Fibroblast of the aortic adventitia (primary cell): ENCODE measurements at regions not wholly inside any gene's neighbourhood (a gene's known extent, or its start where the extent isn't known, plus 50 kb on each side); places are given as distances from the start of the nearest gene placed in this dataset.

Experiments
- DNase-seq: peaks from one replicate; pipeline ENCODE4 v3.0.0-alpha.2; 2010; ENCODE audit warnings: low read depth
- H3K4me3 ChIP-seq: 2 replicates; pipeline ENCODE4 v1.5.1; 2011; ENCODE audit warnings: low read depth, mild to moderate bottlenecking, control low read depth, low read length, moderate library complexity
- TF ChIP-seq, protein P1 (sequence below): IDR thresholded peaks from 2 replicates; pipeline ENCODE4 v1.5.1; 2011; ENCODE audit warnings: mild to moderate bottlenecking, low read length, control low read depth, inconsistent platforms; ENCODE audit not compliant: insufficient read depth

DNA sequence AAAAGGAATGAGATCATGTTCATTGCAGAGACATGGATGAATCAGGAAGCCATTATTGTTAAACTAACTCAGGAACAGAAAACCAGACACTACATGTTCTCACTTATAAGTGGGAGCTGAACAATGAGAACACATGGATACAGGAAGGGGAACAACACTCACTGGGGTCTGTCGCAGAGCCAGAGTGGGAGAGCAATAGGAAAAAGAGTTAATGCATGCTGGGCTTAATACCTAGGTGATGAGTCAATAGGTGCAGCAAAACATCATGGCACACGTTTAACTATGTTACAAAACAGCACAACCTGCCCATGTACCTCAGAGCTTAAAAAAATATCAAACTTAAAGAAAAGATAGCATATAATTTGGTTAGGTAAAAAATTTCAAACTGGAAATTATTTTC lies 281.4 kb downstream of the PABPC4L start:
- DNase-seq: no peak
- H3K4me3 ChIP-seq: no peak overlapping the region
- TF ChIP-seq, protein P1, sequence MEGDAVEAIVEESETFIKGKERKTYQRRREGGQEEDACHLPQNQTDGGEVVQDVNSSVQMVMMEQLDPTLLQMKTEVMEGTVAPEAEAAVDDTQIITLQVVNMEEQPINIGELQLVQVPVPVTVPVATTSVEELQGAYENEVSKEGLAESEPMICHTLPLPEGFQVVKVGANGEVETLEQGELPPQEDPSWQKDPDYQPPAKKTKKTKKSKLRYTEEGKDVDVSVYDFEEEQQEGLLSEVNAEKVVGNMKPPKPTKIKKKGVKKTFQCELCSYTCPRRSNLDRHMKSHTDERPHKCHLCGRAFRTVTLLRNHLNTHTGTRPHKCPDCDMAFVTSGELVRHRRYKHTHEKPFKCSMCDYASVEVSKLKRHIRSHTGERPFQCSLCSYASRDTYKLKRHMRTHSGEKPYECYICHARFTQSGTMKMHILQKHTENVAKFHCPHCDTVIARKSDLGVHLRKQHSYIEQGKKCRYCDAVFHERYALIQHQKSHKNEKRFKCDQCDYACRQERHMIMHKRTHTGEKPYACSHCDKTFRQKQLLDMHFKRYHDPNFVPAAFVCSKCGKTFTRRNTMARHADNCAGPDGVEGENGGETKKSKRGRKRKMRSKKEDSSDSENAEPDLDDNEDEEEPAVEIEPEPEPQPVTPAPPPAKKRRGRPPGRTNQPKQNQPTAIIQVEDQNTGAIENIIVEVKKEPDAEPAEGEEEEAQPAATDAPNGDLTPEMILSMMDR: no peak

DNA sequence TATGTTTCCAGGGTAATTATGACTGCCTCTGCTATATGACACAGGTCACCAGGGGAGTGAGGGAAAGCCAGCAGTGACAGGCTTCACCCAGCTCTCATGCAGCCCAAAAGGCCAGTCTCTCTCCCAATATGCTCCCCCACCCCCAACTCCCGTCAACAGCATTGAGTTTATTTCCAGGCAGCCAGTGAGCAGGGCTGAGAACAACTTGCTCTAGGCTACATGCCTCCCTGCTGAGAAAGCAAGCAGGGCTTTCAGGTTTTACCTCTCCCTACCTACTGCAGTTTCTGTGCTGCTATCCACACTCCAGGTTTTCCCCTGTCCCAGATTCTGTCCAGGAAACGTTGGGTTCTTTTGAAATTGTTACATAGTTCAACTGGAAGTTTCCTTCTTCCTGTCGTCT lies 291.4 kb downstream of the PABPC4L start:
- TF ChIP-seq, protein P1: no peak
- no peak overlapping the region for H3K4me3 ChIP-seq
- DNase-seq: no peak

DNA sequence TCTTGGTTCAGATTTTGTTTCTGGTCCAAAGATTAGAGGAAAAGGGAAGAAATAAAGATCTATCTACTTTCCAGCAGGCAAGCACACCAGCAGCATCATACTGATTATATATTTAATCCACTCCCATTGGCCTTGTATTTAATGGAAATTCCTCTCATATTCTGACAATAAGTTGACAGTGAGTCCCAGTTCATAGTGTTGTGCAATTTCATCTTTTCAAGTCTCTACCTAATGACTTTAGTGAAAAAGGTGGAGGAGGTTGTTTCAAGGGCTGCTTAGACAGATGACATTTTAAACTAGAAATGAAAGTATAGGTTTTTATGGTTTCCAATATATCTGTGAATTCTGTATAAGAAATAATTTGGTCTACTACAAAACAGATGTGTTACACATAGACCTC lies 298.6 kb downstream of the PABPC4L start:
- TF ChIP-seq, protein P1: no peak
- DNase-seq: no peak
- no peak overlapping the region for H3K4me3 ChIP-seq

DNA sequence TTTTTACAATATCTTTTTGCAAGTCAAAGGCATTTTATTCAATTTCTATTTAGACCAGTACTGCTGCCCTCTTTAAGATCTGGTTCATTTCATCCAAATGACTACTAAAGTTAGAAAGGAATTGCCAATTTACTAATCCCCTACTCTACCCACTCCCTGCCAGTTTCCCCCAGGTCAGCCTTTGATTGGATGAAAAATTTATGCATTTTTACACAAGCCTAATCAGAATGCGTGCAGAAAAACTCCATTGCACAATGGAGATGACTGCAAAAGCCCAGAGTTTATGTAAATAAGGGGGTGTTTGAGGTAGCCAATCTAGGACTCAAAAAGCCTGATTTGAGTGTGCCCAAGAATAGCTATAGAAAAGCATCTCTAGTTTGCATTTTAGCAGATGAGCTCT lies 310.6 kb downstream of the PABPC4L start:
- no peak for DNase-seq
- TF ChIP-seq, protein P1: no peak
- no peak overlapping the region for H3K4me3 ChIP-seq

DNA sequence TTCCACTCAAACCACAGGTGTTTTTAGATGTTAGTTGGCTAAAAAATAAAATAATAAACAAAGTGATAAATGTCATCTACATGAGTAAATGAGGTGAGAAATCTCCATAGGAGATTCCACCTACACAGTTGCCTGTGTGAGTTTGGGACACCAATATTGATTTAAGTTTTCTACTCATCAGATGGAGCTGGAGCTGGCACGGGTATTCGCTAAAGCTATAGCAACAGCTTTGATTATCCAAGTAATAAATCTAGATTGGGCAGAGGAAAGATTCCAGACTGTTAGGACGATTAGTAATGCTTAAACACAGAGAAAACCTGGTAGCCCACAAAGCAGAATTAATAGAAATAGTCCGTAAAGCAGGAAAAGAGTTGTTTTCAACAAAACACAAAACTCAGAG lies 313.9 kb downstream of the PABPC4L start:
- DNase-seq: no peak
- no peak overlapping the region for H3K4me3 ChIP-seq
- TF ChIP-seq, protein P1: no peak

DNA sequence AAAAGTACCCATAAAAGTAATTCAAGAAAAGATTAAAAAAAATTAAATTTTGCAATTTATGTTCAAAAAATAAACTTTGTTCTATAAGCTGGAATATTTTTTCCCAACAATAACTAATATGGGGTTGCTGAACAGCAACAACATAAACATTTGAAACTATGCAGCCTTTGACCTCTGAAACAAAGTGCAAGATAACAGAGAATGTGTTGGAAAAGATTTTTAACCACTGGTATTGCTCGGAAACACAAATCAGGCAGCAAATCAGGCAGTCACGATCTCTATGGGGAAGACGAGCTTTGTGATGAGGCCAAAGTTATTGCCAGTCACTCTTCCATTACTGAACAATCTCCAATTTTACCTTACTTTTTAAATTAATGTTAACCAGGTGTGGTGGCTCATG lies 332.1 kb downstream of the PABPC4L start:
- no peak overlapping the region for H3K4me3 ChIP-seq
- TF ChIP-seq, protein P1: no peak
- peak; percentile 3 for DNase-seq

DNA sequence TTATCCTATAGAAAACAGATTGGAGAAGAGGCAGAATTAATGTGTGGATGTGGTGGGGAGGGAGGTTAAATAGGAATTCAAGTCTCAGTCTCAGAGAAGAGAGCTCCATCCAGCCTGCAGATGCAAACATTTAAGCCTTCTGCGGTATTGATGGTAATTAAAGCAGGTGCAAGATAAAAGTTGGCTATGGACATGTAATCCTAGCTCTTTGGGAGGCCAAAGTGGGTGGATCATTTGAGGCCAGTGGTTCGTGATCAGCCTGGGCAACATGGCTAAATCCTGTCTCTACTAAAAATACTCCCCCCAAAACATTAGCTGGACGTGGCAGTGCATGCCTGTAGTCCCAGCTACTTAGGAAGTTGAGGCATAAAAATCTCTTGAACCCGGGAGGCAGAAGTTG lies 332.7 kb downstream of the PABPC4L start:
- no peak for DNase-seq
- TF ChIP-seq, protein P1: no peak

More for the DNA sequence above, 332.7 kb downstream of the PABPC4L start:
- no peak overlapping the region for H3K4me3 ChIP-seq
